ENCODE measurements at regions not wholly inside any gene's neighbourhood (a gene's known extent, or its start where the extent isn't known, plus 50 kb on each side); places are given as distances from the start of the nearest gene placed in this dataset.

GRCh38 chr13:112178769-112179168 lies 111.8 kb downstream of the SOX1 start:
- Histone ChIP-seq H3K4me3 (ENCODE audit: low read length) (no peak overlapping the region), H3K9ac (ENCODE audit: low read length) (no peak overlapping the region), H3K4me1 (ENCODE audit: control insufficient read depth, low read depth, low read length) (no peaks in the 10 kb centered on the region), H3K27me3 (ENCODE audit: control insufficient read depth, insufficient read depth, low read length) (no peaks in the 10 kb centered on the region), H3K36me3 (ENCODE audit: control insufficient read depth, low read depth, low read length) (no peaks in the 10 kb centered on the region), H3K27ac (ENCODE audit: low read length) (no peak overlapping the region), H3K9me3 (ENCODE audit: control insufficient read depth, low read depth, low read length) (no peaks in the 10 kb centered on the region)

- no peaks in the 10 kb centered on the region for H3K27me3 ChIP-seq (ENCODE audit: control insufficient read depth, insufficient read depth, low read length)
- H3K9ac ChIP-seq (ENCODE audit: low read length) = no peak overlapping the region
- H3K9me3 ChIP-seq (ENCODE audit: control insufficient read depth, low read depth, low read length) = no peaks in the 10 kb centered on the region
These were observed 112.5 kb downstream of the SOX1 start for GRCh38 chr13:112179421-112179820.

GRCh38 chr13:112179995-112180394 lies 113.0 kb downstream of the SOX1 start:
- Histone ChIP-seq H3K27me3 (ENCODE audit: control insufficient read depth, insufficient read depth, low read length) (no peaks in the 10 kb centered on the region), H3K4me1 (ENCODE audit: control insufficient read depth, low read depth, low read length) (no peaks in the 10 kb centered on the region), H3K9me3 (ENCODE audit: control insufficient read depth, low read depth, low read length) (no peaks in the 10 kb centered on the region), H3K36me3 (ENCODE audit: control insufficient read depth, low read depth, low read length) (no peaks in the 10 kb centered on the region), H3K27ac (ENCODE audit: low read length) (no peak overlapping the region), H3K9ac (ENCODE audit: low read length) (no peak overlapping the region), H3K4me3 (ENCODE audit: low read length) (no peak overlapping the region)

More at GRCh38 chr13:112179421-112179820, 112.5 kb downstream of the SOX1 start:
- Histone ChIP-seq H3K27ac (ENCODE audit: low read length) (no peak overlapping the region), H3K36me3 (ENCODE audit: control insufficient read depth, low read depth, low read length) (no peaks in the 10 kb centered on the region), H3K4me3 (ENCODE audit: low read length) (no peak overlapping the region), H3K4me1 (ENCODE audit: control insufficient read depth, low read depth, low read length) (no peaks in the 10 kb centered on the region)

GRCh38 chr13:112181336-112182067 lies 114.6 kb downstream of the SOX1 start:
- Histone ChIP-seq H3K4me3 (ENCODE audit: low read length) (no peak overlapping the region), H3K36me3 (ENCODE audit: control insufficient read depth, low read depth, low read length) (no peaks in the 10 kb centered on the region), H3K9ac (ENCODE audit: low read length) (no peak overlapping the region), H3K4me1 (ENCODE audit: control insufficient read depth, low read depth, low read length) (no peaks in the 10 kb centered on the region), H3K27me3 (ENCODE audit: control insufficient read depth, insufficient read depth, low read length) (no peaks in the 10 kb centered on the region), H3K27ac (ENCODE audit: low read length) (no peak overlapping the region), H3K9me3 (ENCODE audit: control insufficient read depth, low read depth, low read length) (no peaks in the 10 kb centered on the region)

GRCh38 chr13:112182251-112182650 lies 115.3 kb downstream of the SOX1 start:
- Histone ChIP-seq H3K4me3 (ENCODE audit: low read length) (no peak overlapping the region), H3K9ac (ENCODE audit: low read length) (no peak overlapping the region), H3K36me3 (ENCODE audit: control insufficient read depth, low read depth, low read length) (no peaks in the 10 kb centered on the region), H3K9me3 (ENCODE audit: control insufficient read depth, low read depth, low read length) (no peaks in the 10 kb centered on the region), H3K27me3 (ENCODE audit: control insufficient read depth, insufficient read depth, low read length) (no peaks in the 10 kb centered on the region), H3K4me1 (ENCODE audit: control insufficient read depth, low read depth, low read length) (no peaks in the 10 kb centered on the region), H3K27ac (ENCODE audit: low read length) (no peak overlapping the region)

- H3K27me3 ChIP-seq (ENCODE audit: control insufficient read depth, insufficient read depth, low read length) = no peaks in the 10 kb centered on the region
- H3K9me3 ChIP-seq (ENCODE audit: control insufficient read depth, low read depth, low read length) = no peaks in the 10 kb centered on the region
- H3K27ac ChIP-seq (ENCODE audit: low read length) = no peak overlapping the region
- H3K9ac ChIP-seq (ENCODE audit: low read length) = no peak overlapping the region
- H3K36me3 ChIP-seq (ENCODE audit: control insufficient read depth, low read depth, low read length) = no peaks in the 10 kb centered on the region
- no peaks in the 10 kb centered on the region for H3K4me1 ChIP-seq (ENCODE audit: control insufficient read depth, low read depth, low read length)
- H3K4me3 ChIP-seq (ENCODE audit: low read length) = no peak overlapping the region
These were observed 116.0 kb downstream of the SOX1 start for GRCh38 chr13:112182846-112183531.

- Histone ChIP-seq H3K9me3 (ENCODE audit: control insufficient read depth, low read depth, low read length) (no peaks in the 10 kb centered on the region), H3K36me3 (ENCODE audit: control insufficient read depth, low read depth, low read length) (no peaks in the 10 kb centered on the region), H3K9ac (ENCODE audit: low read length) (no peak overlapping the region), H3K4me3 (ENCODE audit: low read length) (no peak overlapping the region), H3K4me1 (ENCODE audit: control insufficient read depth, low read depth, low read length) (no peaks in the 10 kb centered on the region), H3K27me3 (ENCODE audit: control insufficient read depth, insufficient read depth, low read length) (no peaks in the 10 kb centered on the region), H3K27ac (ENCODE audit: low read length) (no peak overlapping the region)
These were observed 116.7 kb downstream of the SOX1 start for GRCh38 chr13:112183532-112184090.

- Histone ChIP-seq H3K4me3 (ENCODE audit: low read length) (no peak overlapping the region), H3K9ac (ENCODE audit: low read length) (no peak overlapping the region), H3K4me1 (ENCODE audit: control insufficient read depth, low read depth, low read length) (no peaks in the 10 kb centered on the region), H3K27me3 (ENCODE audit: control insufficient read depth, insufficient read depth, low read length) (no peaks in the 10 kb centered on the region), H3K9me3 (ENCODE audit: control insufficient read depth, low read depth, low read length) (no peaks in the 10 kb centered on the region), H3K27ac (ENCODE audit: low read length) (no peak overlapping the region), H3K36me3 (ENCODE audit: control insufficient read depth, low read depth, low read length) (no peaks in the 10 kb centered on the region)
These were observed 117.3 kb downstream of the SOX1 start for GRCh38 chr13:112184261-112184660.

GRCh38 chr13:112184851-112185371 lies 118.0 kb downstream of the SOX1 start:
- H3K9me3 ChIP-seq (ENCODE audit: control insufficient read depth, low read depth, low read length) = no peaks in the 10 kb centered on the region
- H3K4me1 ChIP-seq (ENCODE audit: control insufficient read depth, low read depth, low read length) = no peaks in the 10 kb centered on the region
- H3K4me3 ChIP-seq (ENCODE audit: low read length) = no peak overlapping the region

GRCh38 chr13:112185466-112185865 lies 118.5 kb downstream of the SOX1 start:
- Histone ChIP-seq H3K27me3 (ENCODE audit: control insufficient read depth, insufficient read depth, low read length) (no peaks in the 10 kb centered on the region), H3K4me1 (ENCODE audit: control insufficient read depth, low read depth, low read length) (no peaks in the 10 kb centered on the region)

More at GRCh38 chr13:112184851-112185371, 118.0 kb downstream of the SOX1 start:
- Histone ChIP-seq H3K27me3 (ENCODE audit: control insufficient read depth, insufficient read depth, low read length) (no peaks in the 10 kb centered on the region), H3K27ac (ENCODE audit: low read length) (no peak overlapping the region), H3K9ac (ENCODE audit: low read length) (no peak overlapping the region), H3K36me3 (ENCODE audit: control insufficient read depth, low read depth, low read length) (no peaks in the 10 kb centered on the region)

GRCh38 chr13:112186091-112186490 lies 119.1 kb downstream of the SOX1 start:
- Histone ChIP-seq H3K4me3 (ENCODE audit: low read length) (no peak overlapping the region), H3K27ac (ENCODE audit: low read length) (no peak overlapping the region), H3K9me3 (ENCODE audit: control insufficient read depth, low read depth, low read length) (no peaks in the 10 kb centered on the region), H3K4me1 (ENCODE audit: control insufficient read depth, low read depth, low read length) (no peaks in the 10 kb centered on the region), H3K9ac (ENCODE audit: low read length) (no peak overlapping the region), H3K27me3 (ENCODE audit: control insufficient read depth, insufficient read depth, low read length) (no peaks in the 10 kb centered on the region), H3K36me3 (ENCODE audit: control insufficient read depth, low read depth, low read length) (no peaks in the 10 kb centered on the region)

More at GRCh38 chr13:112185466-112185865, 118.5 kb downstream of the SOX1 start:
- Histone ChIP-seq H3K27ac (ENCODE audit: low read length) (no peak overlapping the region), H3K36me3 (ENCODE audit: control insufficient read depth, low read depth, low read length) (no peaks in the 10 kb centered on the region), H3K9ac (ENCODE audit: low read length) (no peak overlapping the region), H3K9me3 (ENCODE audit: control insufficient read depth, low read depth, low read length) (no peaks in the 10 kb centered on the region), H3K4me3 (ENCODE audit: low read length) (no peak overlapping the region)
